ENCODE measurements at regions not wholly inside any gene's neighbourhood (a gene's known extent, or its start where the extent isn't known, plus 50 kb on each side); places are given as distances from the start of the nearest gene placed in this dataset.

- TF ChIP-seq NFE2L2 (IDR thresholded peaks at IDR 0.05; ENCODE audit: low read depth, low read length) (peak; percentile 96), CTCF (conservative IDR thresholded peaks at IDR 0.05; ENCODE audit: low read depth, low read length) (no peak), CEBPB (IDR thresholded peaks at IDR 0.05; ENCODE audit: low read depth, low read length) (peak; percentile 72), FOS (IDR thresholded peaks at IDR 0.05; ENCODE audit: low read depth, low read length) (no peak), MAFK (IDR thresholded peaks at IDR 0.05; ENCODE audit: low read depth, low read length) (peak; percentile 96), RAD21 (IDR thresholded peaks at IDR 0.05; ENCODE audit: low read length) (no peak)
- Histone ChIP-seq H2BK120ac (ENCODE audit: low read depth, low read length) (peak overlapping the region; percentile 65), H3K4me1 (ENCODE audit: control insufficient read depth, insufficient read depth, low read length) (peaks cover 4% of the 10 kb centered on the region), H3K27ac (ENCODE audit: insufficient read depth, low read length) (no peak overlapping the region), H3K23ac (ENCODE audit: low read depth, low read length) (no peak overlapping the region; the same call in 1 of the 2 replicates), H2BK15ac (ENCODE audit: low read depth, low read length) (no peak overlapping the region), H2BK5ac (ENCODE audit: low read depth, low read length, poor library complexity, severe bottlenecking) (peak overlapping the region; percentile 59), H4K20me1 (ENCODE audit: insufficient read depth, low read length) (no peaks in the 10 kb centered on the region), H3K4me2 (ENCODE audit: low read depth, low read length) (peak overlapping the region; percentile 28; the same call in 1 of the 2 replicates), H3K18ac (ENCODE audit: low read depth, low read length) (peak overlapping the region; percentile 50; the same call in 1 of the 2 replicates), H3K4me3 (ENCODE audit: insufficient read depth, low read depth, low read length) (no peak overlapping the region), H3K79me1 (ENCODE audit: low read depth in 1 of 2, low read length in 2 of 2) (no peaks in the 10 kb centered on the region), H2AK9ac (replicated peaks; ENCODE audit: low read depth, low read length, poor library complexity) (no peak overlapping the region), H3K36me3 (ENCODE audit: control insufficient read depth, insufficient read depth, low read length) (no peaks in the 10 kb centered on the region), H3K27me3 (ENCODE audit: control insufficient read depth, insufficient read depth, low read length) (no peaks in the 10 kb centered on the region; the same call in 1 of the 2 replicates), H3K9me1 (ENCODE audit: insufficient read depth, low read length) (no peaks in the 10 kb centered on the region), H3K14ac (replicated peaks; ENCODE audit: low read depth, low read length) (0 out of 2 replicates have a peak overlapping the region, but pooled peaks have one; percentile 77), H3K4ac (ENCODE audit: low read depth, low read length) (no peak overlapping the region; the same call in 1 of the 2 replicates), H2AK5ac (ENCODE audit: low read depth, low read length) (no peak overlapping the region), H4K91ac (ENCODE audit: insufficient read depth, low read depth, low read length) (no peak overlapping the region), H2AFZ (replicated peaks; ENCODE audit: low read length, poor library complexity) (no peak overlapping the region), H4K8ac (ENCODE audit: low read depth in 2 of 2, low read length in 2 of 2) (no peak overlapping the region; a peak in 1 of 4 replicates), H4K5ac (ENCODE audit: low read depth, low read length) (no peak overlapping the region), H3K9me3 (ENCODE audit: control insufficient read depth, insufficient read depth, low read length) (no peaks in the 10 kb centered on the region), H3K56ac (ENCODE audit: extremely low read depth, insufficient read depth, low read length) (no peak overlapping the region; the same call in 1 of the 2 replicates), H3K9ac (ENCODE audit: low read depth, low read length) (no peak overlapping the region), H2BK20ac (ENCODE audit: low read depth, low read length) (peak overlapping the region; percentile 49; the same call in 1 of the 2 replicates)
- POLR2A ChIA-PET (ENCODE audit: unreplicated experiment), result no interaction called here
- DNase-seq (peak; percentile 65), ATAC-seq (ENCODE audit: low read depth) (peak; percentile 85)
- intact Hi-C loops (cut with micrococcal nuclease), result no loop called here
- CTCF ChIA-PET, result no interaction called here
- in situ Hi-C loops (cut with MboI; ENCODE audit: low sequenced_read_pairs), result no loop called here
- WGBS, 2 experiments (ENCODE audit: extremely low coverage in 2 of 2, insufficient read length in 1 of 2), result no CpG with 5 or more reads among the region's 2 CpGs
- no TSS peak for BruUV-seq (replicated peaks)
- dilution Hi-C loops (cut with HindIII; ENCODE audit: low sequenced_read_pairs, unreplicated experiment), result no loop called here
Measured at GRCh38 chr18:34947711-34948125, 93.5 kb upstream of the MAPRE2 start.
